ENCODE measurements at regions not wholly inside any gene's neighbourhood (a gene's known extent, or its start where the extent isn't known, plus 50 kb on each side); places are given as distances from the start of the nearest gene placed in this dataset.

DNA sequence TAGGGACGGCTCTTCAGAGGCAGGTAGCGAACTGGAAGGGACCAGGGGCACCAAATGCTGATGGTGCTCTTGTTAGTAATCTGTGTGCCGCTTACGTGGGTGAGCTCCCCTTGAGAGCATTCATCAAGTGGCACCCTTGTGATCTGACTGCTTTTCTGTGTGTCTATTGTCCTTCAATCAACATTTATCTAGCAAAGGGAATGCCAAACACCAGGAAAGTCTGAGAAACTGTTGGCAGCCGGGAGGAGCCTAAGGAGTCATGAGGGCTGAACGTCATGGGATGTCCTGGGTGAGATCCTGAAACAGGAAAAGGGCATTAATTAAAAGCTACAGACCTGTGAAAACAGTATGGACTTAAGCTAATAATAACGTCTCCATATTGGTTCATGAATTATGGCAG lies 733.1 kb downstream of the TYW1 start:
- TF ChIP-seq EGR1 (IDR thresholded peaks at IDR 0.05; ENCODE audit: low read depth in 2 of 2) (no peak), RAD21 (IDR thresholded peaks at IDR 0.05) (no peak), CTCF (IDR thresholded peaks at IDR 0.05; ENCODE audit: low read depth, low read length, missing input control) (no peak), YY1 (IDR thresholded peaks at IDR 0.05) (no peak)
